PC-3 (cell line): ENCODE measurements at regions not wholly inside any gene's neighbourhood (a gene's known extent, or its start where the extent isn't known, plus 50 kb on each side); places are given as distances from the start of the nearest gene placed in this dataset.

Experiments used
- ATAC-seq: fragments of 200-7000 bp; cut with Tn5 transposase; 2 replicates; pipeline ENCODE4 v1.9.1; 2020; ENCODE audit warnings: mild to moderate bottlenecking, moderate library complexity
- BruUV-seq: library from RNA; stranded (reverse); fragments of 400-500 nt; replicated peaks from 2 replicates; lab custom pipeline; 2021; lab: Mats Ljungman, UMichigan
- CTCF ChIA-PET: fragments of 300-600 bp; sonication (Branson Sonifier 250); formaldehyde crosslinking; loops from one replicate; lab custom pipeline; 2022; ENCODE audit warnings: antibody characterized with exemption; lab: Charles Lee
- POLR2A ChIA-PET: fragments of 300-600 bp; sonication (Branson Sonifier 250); formaldehyde crosslinking; loops from one replicate; lab custom pipeline; 2022; ENCODE audit warnings: antibody characterized with exemption; ENCODE audit not compliant: unreplicated experiment; lab: Charles Lee
- DNase-seq: peaks from one replicate; pipeline ENCODE4 v3.0.0-alpha.2; 2015
- H2AFZ ChIP-seq: fragments of 300-600 bp; sonication (generic); 2 replicates; pipeline ENCODE4 v1.6.0; 2016; ENCODE audit warnings: antibody characterized with exemption, low read length
- H3F3A ChIP-seq: fragments of 300-600 bp; sonication (generic); one replicate; pipeline ENCODE4 v1.6.0; 2017; ENCODE audit warnings: antibody characterized with exemption, low read length, control low read depth, mild to moderate bottlenecking; ENCODE audit not compliant: unreplicated experiment
- H3K27ac ChIP-seq: fragments of 300-600 bp; sonication (generic); 2 replicates; pipeline ENCODE4 v1.5.1; 2016; ENCODE audit warnings: mild to moderate bottlenecking, low read length
- H3K27me3 ChIP-seq: fragments of 300-600 bp; sonication (generic); 2 replicates; pipeline ENCODE4 v1.6.1; 2016; ENCODE audit warnings: low read length, mixed read lengths
- H3K36me3 ChIP-seq: fragments of 300-600 bp; sonication (generic); 2 replicates; pipeline ENCODE4 v1.6.1; 2016; ENCODE audit warnings: low read depth, mixed run types, low read length, mixed read lengths
- H3K4me1 ChIP-seq: fragments of 300-600 bp; sonication (generic); 2 replicates; pipeline ENCODE4 v1.5.1; 2016; ENCODE audit warnings: low read length; ENCODE audit not compliant: insufficient read depth
- H3K4me2 ChIP-seq: fragments of 300-600 bp; sonication (generic); 2 replicates; pipeline ENCODE4 v1.6.0; 2016; ENCODE audit warnings: low read length
- H3K4me3 ChIP-seq: fragments of 300-600 bp; sonication (generic); 2 replicates; pipeline ENCODE4 v1.5.1; 2016; ENCODE audit warnings: mild to moderate bottlenecking, low read length, mixed read lengths
- H3K79me2 ChIP-seq: fragments of 300-600 bp; sonication (generic); 2 replicates; pipeline ENCODE4 v1.6.1; 2017; ENCODE audit warnings: low read length, mixed read lengths
- H3K9ac ChIP-seq: fragments of 300-600 bp; sonication (generic); 2 replicates; pipeline ENCODE4 v1.6.0; 2016; ENCODE audit warnings: mild to moderate bottlenecking, low read length
- H3K9me2 ChIP-seq: fragments of 300-600 bp; sonication (generic); replicated peaks from 2 replicates; pipeline ENCODE4 v1.6.1; 2016; ENCODE audit warnings: mixed run types, low read length, mixed read lengths
- H3K9me3 ChIP-seq: fragments of 300-600 bp; sonication (generic); 2 replicates; pipeline ENCODE4 v1.6.1; 2016; ENCODE audit warnings: low read length, mixed read lengths
- H4K20me1 ChIP-seq: fragments of 300-600 bp; sonication (generic); 2 replicates; pipeline ENCODE4 v1.6.1; 2016; ENCODE audit warnings: low read length, mixed read lengths
- EZH2 ChIP-seq: fragments of 300-600 bp; sonication (generic); IDR thresholded peaks from one replicate; pipeline ENCODE4 v1.6.1; 2017; ENCODE audit warnings: antibody characterized with exemption, mild to moderate bottlenecking, low read length; ENCODE audit not compliant: unreplicated experiment
- EZH2phosphoT487 ChIP-seq: fragments of 300-600 bp; sonication (generic); IDR thresholded peaks from 2 replicates; pipeline ENCODE4 v1.6.1; 2018; ENCODE audit warnings: mild to moderate bottlenecking, antibody characterized with exemption, low read length, borderline replicate concordance
- intact Hi-C: fragments of 100-400 bp; cut with micrococcal nuclease; formaldehyde crosslinking; loops from 2 replicates; pipeline ENCODE4 v1.9.0; 2023
- TF ChIP-seq, protein P1 (sequence below): fragments of 300-600 bp; sonication (generic); conservative IDR thresholded peaks from 2 replicates; pipeline ENCODE4 v1.5.1; 2017; ENCODE audit warnings: antibody characterized with exemption, low read depth, mild to moderate bottlenecking, low read length

- intact Hi-C loops = no loop called here
- Histone ChIP-seq H3K9me3 (no peaks in the 10 kb centered on the region), H3K27me3 (no peaks in the 10 kb centered on the region), H3K9me2 (no peaks in the 10 kb centered on the region), H4K20me1 (no peaks in the 10 kb centered on the region), H3K4me2 (no peak overlapping the region), H3K4me1 (peaks cover 12% of the 10 kb centered on the region), H2AFZ (no peak overlapping the region), H3K36me3 (no peaks in the 10 kb centered on the region), H3K4me3 (no peak overlapping the region), H3K9ac (no peak overlapping the region), H3F3A (no peaks in the 10 kb centered on the region), H3K79me2 (no peaks in the 10 kb centered on the region), H3K27ac (no peak overlapping the region)
- no peak for DNase-seq
- ATAC-seq = no peak
- no TSS peak for BruUV-seq
- ChIA-PET CTCF (no interaction called here), POLR2A (no interaction called here)
- no peak for TF ChIP-seq EZH2phosphoT487
Measured at GRCh38 chr3:127039719-127040118, 56.8 kb downstream of the PLXNA1 start.

DNA sequence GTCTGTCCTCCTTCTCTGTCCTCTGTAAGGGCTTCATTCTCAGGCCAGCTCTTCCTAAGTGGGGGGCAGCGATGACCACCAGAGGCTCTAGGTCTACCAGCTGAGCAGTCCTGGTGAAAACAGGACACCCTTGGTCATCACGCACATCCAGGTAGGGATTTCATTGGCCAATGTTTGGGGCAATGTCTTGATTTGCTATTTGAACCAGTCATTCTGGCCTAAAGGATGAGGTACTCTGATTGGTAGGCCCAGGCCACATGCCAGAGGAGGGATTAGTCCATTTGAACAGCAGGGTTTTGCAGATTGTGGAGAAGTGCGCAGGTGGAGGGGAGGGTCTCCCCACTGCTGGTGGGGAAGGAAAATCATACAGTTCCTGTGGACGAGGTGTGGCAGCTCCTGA, 57.3 kb downstream of the PLXNA1 start:
- no peak overlapping the region for H3K9ac ChIP-seq
- H3K4me1 ChIP-seq = peaks cover 11% of the 10 kb centered on the region
- H3F3A ChIP-seq = no peaks in the 10 kb centered on the region
- ChIA-PET CTCF (no interaction called here), POLR2A (no interaction called here)
- H3K27ac ChIP-seq = no peak overlapping the region
- ATAC-seq (no peak), DNase-seq (no peak)
- no peaks in the 10 kb centered on the region for H3K9me2 ChIP-seq
- no peaks in the 10 kb centered on the region for H3K79me2 ChIP-seq
- intact Hi-C loops = no loop called here
- no TSS peak for BruUV-seq
- H3K4me3 ChIP-seq = no peak overlapping the region
- H2AFZ ChIP-seq = no peak overlapping the region
- H4K20me1 ChIP-seq = no peaks in the 10 kb centered on the region
- H3K36me3 ChIP-seq = no peaks in the 10 kb centered on the region
- TF ChIP-seq EZH2 = no peak
- no peak for TF ChIP-seq EZH2phosphoT487
- TF ChIP-seq, protein P1, sequence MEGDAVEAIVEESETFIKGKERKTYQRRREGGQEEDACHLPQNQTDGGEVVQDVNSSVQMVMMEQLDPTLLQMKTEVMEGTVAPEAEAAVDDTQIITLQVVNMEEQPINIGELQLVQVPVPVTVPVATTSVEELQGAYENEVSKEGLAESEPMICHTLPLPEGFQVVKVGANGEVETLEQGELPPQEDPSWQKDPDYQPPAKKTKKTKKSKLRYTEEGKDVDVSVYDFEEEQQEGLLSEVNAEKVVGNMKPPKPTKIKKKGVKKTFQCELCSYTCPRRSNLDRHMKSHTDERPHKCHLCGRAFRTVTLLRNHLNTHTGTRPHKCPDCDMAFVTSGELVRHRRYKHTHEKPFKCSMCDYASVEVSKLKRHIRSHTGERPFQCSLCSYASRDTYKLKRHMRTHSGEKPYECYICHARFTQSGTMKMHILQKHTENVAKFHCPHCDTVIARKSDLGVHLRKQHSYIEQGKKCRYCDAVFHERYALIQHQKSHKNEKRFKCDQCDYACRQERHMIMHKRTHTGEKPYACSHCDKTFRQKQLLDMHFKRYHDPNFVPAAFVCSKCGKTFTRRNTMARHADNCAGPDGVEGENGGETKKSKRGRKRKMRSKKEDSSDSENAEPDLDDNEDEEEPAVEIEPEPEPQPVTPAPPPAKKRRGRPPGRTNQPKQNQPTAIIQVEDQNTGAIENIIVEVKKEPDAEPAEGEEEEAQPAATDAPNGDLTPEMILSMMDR = no peak
- H3K9me3 ChIP-seq = no peaks in the 10 kb centered on the region
- H3K27me3 ChIP-seq = no peaks in the 10 kb centered on the region
- H3K4me2 ChIP-seq = no peak overlapping the region

DNA sequence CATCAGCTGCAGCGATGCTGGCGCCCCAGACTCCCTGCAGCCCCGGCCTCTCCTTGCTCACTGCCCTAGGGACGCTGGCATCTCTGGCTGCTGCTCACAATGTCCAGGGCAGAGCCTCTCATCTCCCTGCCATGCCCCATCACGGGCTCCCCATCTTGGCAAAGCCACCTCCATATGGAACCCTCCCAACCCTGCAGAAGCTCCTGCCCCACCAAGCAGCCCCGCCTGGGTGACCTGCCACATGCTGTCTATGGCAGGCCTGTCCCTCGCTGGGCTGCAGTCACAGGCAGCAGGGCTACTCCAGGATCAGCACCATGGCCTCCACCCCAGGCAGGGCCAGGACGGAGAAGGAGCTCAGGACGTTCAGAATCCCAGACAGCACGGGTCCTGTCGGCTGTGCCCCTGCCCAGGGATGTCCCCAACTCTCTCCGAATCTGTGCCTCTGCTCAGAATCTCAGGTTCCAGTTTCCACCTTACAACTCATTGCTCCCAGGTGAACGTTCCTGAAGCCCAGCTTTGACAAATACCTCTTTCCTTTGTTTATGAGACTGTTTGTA, 58.4 kb downstream of the PLXNA1 start:
- H3K4me3 ChIP-seq = no peak overlapping the region
- ChIA-PET CTCF (no interaction called here), POLR2A (no interaction called here)
- intact Hi-C loops = no loop called here
- DNase-seq = no peak
- no peaks in the 10 kb centered on the region for H3K9me2 ChIP-seq
- H3K27ac ChIP-seq = no peak overlapping the region
- no peaks in the 10 kb centered on the region for H3K36me3 ChIP-seq
- TF ChIP-seq EZH2 (no peak), EZH2phosphoT487 (no peak)
- TF ChIP-seq, protein P1 = no peak
- H3K27me3 ChIP-seq = no peaks in the 10 kb centered on the region
- H3K4me2 ChIP-seq = no peak overlapping the region
- H3K79me2 ChIP-seq = no peaks in the 10 kb centered on the region
- H3K4me1 ChIP-seq = 0 out of 2 replicates have a peak, but pooled peaks cover under 1% of the 10 kb centered on the region
- no peak for ATAC-seq
- no TSS peak for BruUV-seq
- H3K9ac ChIP-seq = no peak overlapping the region
- no peak overlapping the region for H2AFZ ChIP-seq
- H4K20me1 ChIP-seq = no peaks in the 10 kb centered on the region
- no peaks in the 10 kb centered on the region for H3F3A ChIP-seq
- H3K9me3 ChIP-seq = no peaks in the 10 kb centered on the region
